Activated CD8-positive, alpha-beta memory T cell treated with anti-CD3 and anti-CD28 coated beads, Interleukin-2, amount 50 U/mL, for 48 hours (primary cell): ENCODE measurements at regions not wholly inside any gene's neighbourhood (a gene's known extent, or its start where the extent isn't known, plus 50 kb on each side); places are given as distances from the start of the nearest gene placed in this dataset.
"Not testable (repeated sequence)": the region's sequence is repeated elsewhere in the genome, so short reads cannot be mapped to it uniquely, and the experiment has no call there.

Experiments
- DNase-seq: peaks from one replicate; pipeline ENCODE4 v3.0.0-alpha.2; 2020

- no peak for DNase-seq
Measured at GRCh38 chr18:70709144-70709543, 420.3 kb downstream of the SOCS6 start.

- no peak for DNase-seq
Measured at GRCh38 chr18:70705831-70706416, 417.1 kb downstream of the SOCS6 start.

- DNase-seq, result no peak
Measured at GRCh38 chr18:70700496-70700895, 411.7 kb downstream of the SOCS6 start.

DNA sequence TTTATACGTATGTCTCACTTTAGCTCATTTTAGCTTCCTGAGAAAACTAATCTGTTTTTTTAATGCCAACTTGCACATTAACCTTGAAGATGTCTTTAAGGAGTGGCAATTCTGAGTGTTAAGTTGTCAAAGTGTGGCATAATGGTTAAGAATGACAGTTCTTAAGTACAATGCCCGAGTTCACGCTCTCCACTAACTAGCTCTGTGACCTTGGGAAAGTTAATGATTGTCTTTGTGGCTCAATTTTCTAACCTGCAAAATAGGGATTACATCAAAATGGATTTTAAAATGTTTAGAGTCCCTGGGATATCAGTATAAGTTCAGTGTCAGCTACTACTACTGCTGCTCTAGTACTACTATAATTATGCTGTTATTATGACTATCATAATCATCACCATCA lies 409.7 kb downstream of the SOCS6 start:
- DNase-seq, result no peak

- no peak for DNase-seq
Measured at GRCh38 chr18:70693246-70693645, 404.4 kb downstream of the SOCS6 start.

- not testable (repeated sequence) for DNase-seq
Measured at GRCh38 chr18:70689765-70690164, 400.9 kb downstream of the SOCS6 start.

DNA sequence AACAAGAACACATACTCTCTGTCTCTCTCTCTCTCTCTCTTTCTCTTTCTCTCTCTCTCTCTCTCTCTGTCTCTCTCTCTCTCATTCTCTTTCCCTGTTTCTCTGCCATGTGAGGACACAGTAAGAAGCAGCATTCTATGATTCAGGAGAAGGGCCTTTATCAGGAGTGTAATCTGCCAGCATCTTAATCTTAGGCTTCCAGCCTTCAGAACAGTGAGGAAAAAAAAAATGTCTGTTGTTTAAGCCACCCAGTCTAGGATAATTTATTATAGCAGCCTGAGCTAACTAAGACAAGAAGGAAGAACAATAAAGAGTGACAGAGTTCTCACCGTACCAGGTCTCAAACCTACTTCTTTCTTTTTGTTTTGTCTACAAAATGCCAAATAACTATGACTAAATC lies 399.4 kb downstream of the SOCS6 start:
- no peak for DNase-seq

GRCh38 chr18:70684821-70685220 lies 396.0 kb downstream of the SOCS6 start:
- no peak for DNase-seq

DNA sequence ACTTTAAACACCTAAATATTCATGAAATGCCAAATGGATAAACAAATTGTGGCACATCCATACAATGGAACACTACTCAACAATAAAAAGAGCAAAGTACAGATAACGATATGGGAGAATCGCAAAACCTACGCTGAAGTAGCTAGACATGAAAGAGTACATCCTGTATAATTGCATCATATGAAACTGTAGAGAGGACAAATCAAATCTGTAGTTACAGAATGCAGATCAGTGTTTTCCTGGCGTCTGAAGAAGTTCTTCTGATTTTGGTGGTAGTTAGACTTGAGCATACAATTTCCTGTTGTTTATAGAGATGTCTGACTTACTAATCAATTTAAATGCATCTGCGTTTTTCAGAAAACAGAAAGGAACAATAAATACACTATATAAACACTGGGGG lies 394.4 kb downstream of the SOCS6 start:
- no peak for DNase-seq

- DNase-seq, result no peak
Measured at GRCh38 chr18:70674896-70675295, 386.1 kb downstream of the SOCS6 start.

DNA sequence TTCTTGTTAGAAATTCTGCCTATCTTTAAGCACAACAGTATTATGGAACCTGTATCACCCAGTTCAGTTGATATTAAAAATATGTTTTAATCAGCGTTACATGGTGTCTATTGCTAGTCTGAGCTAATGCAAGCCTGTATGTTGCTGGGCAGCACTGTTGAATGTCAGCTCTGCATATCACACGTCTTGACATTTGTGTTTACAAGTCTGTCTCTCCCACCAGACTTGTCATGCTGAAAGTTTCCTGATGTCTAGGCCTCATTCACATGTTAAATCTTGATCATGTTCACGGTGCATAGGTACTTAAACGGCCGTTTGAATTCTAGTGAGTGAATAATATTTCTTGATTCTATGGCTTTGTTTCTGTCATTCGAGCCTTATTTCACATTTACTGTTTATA lies 385.0 kb downstream of the SOCS6 start:
- DNase-seq, result no peak

DNA sequence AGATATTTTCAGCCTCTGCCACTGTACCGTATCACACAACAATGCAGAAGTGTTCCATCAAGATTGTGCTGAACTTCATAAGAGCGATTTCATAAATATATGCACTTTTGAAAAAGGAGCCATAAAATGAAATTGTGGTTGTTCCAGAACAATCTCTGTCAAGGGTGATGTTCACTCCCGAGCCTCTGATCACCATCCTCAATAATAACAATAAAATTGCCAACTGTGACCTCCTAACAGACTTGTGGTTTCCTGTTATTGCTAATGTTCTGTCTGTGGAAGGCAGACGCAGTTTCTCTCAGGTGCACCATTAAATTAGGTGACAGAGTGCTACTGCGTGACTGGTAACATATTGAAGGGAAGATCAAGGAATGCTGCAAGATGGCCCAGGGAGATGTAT lies 383.7 kb downstream of the SOCS6 start:
- DNase-seq, result no peak

DNA sequence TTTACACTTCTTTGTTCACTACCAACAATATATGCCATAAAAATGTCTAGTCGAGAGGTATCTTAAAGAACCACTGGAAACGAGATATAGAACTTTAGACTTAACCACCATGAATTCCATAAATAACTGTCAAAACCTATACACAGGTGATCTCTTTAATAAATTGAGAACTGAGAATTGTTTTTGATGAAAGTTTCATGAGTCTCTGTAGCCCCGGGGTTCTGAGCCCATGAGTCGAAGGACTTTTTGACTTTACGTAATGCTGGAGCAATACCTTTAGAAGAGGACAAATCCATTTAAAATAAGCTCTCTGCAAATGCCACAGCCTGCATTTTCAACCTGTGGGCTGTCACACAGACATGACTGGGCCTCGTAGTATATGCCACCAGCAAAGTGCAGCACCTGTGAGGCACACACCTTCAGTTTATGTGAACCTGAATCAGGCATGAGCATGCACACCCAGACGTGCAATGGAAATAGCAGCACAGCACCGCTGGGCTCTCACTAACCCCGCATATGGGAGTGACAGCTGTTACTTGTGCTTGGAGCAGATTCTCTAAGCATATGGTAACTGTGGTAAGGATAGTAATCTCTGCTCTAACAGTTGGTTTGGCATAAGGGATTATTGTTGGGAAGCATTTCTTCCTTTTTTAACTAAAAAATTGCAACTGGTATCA lies 383.2 kb downstream of the SOCS6 start:
- DNase-seq, result no peak

DNA sequence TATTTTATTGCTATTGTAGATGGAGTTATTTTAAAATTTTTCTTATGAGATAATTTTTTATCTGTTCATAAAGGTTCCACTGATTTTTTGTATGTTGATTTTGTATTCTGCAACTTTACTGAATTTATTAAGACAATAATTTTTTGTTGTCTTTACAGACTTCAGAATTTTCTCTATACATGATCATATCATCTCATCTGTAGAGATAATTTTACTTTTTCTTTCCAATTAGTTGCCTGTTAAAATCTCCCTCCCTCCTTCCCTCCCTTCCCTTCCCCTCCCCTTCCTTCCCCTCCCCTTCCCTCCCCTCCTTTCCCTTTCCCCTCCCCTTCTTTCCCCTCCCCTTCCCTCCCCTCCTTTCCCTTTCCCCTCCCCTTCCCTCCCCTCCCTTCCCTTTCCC lies 378.1 kb downstream of the SOCS6 start:
- DNase-seq, result no peak

- no peak for DNase-seq
Measured at GRCh38 chr18:70663141-70663540, 374.3 kb downstream of the SOCS6 start.

DNA sequence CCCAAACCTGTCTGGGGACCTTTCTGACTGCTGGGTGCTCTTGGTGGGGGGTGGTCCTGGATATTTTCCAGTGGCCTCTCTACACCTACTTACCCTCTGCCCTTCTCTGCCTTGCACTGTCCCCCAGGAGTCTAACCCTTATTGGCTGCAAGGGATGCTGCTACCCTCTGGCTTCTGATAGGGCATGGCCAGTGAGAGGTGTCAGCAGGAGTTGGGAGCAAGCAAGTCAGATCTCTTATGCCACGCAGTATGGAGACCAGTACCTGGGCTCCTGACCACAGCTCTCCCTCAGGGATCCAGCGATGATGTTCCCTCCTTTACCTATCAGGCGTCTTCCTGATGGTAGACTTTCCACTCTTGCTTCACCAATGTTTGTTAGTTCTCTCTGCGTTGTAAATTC lies 373.7 kb downstream of the SOCS6 start:
- DNase-seq, result no peak

DNA sequence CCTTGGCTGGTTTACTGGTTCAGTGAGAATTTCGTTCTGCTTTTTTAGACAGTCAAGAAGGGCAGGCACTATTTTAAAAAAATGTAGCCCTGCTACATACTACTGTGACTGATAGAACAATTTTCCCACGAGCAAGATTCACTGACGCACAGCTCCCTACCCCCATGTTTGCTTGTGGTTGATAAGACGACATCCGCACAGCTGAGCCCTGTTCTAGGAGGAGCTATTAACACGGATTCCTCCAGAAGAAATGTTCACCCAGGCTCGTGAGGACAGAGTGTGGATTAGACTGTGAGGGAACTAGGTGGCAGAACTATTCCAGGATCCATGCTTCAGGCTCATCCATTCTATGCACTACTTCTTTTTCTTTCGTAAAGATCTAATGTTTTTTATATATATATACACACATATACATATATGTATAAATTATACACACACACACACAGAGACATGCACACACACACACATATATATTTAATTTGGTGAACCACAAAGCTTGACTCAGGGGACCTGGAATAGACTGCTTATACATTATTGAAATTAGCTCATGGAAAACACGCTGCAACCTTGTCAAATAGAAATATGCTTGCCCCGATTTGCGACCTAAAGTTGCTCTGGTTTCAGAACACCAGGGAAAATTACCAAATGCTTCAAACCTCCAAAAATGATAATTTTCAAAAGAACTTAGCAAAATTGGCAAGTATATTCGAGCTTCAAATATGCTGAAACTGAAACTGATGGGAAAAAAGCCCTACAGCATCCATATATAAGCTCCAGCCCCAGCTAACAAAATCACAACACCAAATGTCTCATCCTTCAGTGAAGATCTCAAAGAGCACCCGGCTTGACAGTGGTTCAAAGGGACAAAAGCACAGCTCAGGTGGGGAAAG lies 370.4 kb downstream of the SOCS6 start:
- no peak for DNase-seq

DNA sequence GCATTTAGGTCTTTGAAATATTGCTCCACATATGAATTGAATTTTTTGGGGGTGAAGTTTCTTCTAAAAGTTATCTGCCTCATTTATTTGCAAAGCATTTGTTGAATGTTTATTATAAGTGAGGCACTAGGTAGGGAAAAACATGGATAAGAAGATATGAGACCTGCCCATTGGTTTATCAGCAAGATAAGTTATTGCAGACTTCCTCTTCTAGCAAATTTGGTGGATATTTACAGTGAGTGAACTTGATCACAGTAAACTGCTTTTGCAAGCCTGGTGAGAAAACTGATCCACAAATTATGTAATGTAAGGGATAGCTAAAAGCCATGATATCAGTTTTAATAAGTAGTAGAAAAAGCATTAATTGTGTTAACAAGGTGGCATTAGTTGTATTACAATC lies 364.8 kb downstream of the SOCS6 start:
- no peak for DNase-seq

DNA sequence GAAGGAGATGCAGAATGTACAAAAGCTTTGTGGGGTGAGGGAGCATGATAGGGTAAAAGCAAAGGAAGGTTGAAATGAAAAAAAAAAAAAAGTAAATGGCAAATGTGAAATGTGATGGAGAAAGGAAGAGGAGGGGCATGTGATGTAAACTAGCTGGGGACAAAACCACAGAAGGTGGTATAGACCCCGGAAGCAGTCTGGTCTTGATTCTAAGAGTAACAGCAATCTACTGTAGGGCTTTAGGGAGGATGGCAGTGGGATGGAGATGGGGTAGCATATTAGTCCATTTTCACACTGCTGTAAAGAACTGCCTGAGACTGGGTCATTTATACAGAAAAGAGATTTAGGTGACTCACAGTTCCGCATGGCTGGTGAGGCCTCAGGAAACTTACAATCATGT lies 362.0 kb downstream of the SOCS6 start:
- no peak for DNase-seq

DNA sequence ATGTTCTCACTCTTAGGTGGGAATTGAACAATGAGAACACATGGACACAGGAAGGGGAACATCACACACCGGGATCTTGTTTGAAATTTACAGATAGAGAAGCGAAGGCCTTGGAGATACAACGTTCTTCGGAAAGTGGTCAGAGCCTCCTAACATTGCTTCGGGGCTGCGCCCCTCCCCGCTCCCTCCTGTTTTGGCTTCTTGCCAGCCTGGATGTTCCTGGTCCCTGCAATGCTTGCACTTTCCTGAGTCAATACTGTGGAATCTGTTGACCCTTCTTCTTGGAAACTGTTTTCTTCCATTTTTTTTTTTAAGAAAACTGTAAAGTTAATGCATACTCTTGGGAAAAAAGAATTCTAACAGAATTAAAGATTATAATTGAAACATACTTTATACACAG lies 360.8 kb downstream of the SOCS6 start:
- DNase-seq, result no peak

DNA sequence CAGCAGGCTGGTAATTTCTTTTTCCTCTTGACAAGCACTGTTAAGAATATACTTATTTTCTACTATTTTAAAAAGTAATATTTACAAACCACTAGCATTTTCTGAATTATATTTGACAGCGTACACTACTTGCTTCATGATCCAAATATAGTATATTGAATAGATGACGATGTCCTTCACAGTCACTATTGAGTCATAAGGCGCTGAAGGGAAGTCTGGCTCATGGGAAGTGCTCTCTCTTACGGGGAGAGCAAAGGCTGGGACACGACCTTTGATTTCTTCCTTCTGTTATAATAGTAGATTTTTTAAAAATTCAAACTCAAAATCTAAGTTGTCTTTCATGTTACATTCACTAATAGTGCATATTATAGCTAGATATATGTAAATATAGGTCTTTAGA lies 357.1 kb downstream of the SOCS6 start:
- no peak for DNase-seq

DNA sequence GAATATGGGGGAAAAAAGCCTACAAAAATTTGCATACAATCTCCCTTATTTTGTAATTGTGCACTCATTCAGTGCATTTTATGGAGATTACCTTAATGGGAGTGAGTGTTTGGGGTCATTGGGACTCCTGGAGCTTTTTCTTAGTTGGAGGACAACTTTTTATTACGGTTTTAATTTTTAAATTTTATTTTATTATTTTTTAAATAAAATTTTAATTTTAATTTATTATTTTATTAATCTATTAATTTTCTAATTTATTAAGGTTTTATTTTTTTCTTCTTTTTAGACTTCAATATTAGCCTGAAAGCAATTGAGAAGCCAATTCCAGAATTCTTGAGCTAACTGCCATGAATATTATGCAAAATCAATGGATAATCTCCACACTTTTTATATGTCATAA lies 355.0 kb downstream of the SOCS6 start:
- no peak for DNase-seq

GRCh38 chr18:70641156-70641775 lies 352.4 kb downstream of the SOCS6 start:
- DNase-seq, result no peak
